T47D (cell line): ENCODE measurements at regions not wholly inside any gene's neighbourhood (a gene's known extent, or its start where the extent isn't known, plus 50 kb on each side); places are given as distances from the start of the nearest gene placed in this dataset.

Experiments
- DNase-seq, 2 experiments: peaks; one replicate each; pipeline versions ENCODE4 v3.0.0 to v3.0.0-alpha.2; 2011 to 2012; ENCODE audit warnings: low read depth in 1 of 2, low spot score in 1 of 2
- JUND ChIP-seq: IDR thresholded peaks from 2 replicates; pipeline ENCODE4 v1.6.1; 2012; ENCODE audit warnings: low read depth
- in situ Hi-C: cut with HindIII; loops from 2 replicates; pipeline ENCODE4 v1.10.0; 2016; ENCODE audit warnings: low sequenced_read_pairs, low pct_unique_long_range_greater_than_20kb

DNA sequence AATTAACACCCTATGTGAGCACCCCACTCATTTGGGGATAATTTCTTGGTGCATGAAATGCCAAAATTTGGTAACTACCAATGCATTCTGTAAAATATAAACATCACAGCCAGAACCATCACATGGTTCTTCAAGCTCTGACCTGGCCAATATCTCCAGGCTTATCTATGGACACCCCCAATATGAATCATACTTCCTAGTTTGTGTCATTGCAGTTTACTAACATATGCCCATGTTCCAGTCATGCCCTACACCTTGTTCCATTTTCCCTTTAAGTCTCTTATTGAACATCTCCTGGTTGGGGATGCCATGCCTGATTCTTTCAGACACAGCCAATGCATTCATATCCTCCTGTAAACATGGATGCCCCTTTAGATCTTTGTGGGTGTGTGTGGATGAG, 572.8 kb upstream of the BTBD3 start:
- no peak for TF ChIP-seq JUND
- in situ Hi-C loops: no loop called here
- no peak for DNase-seq

DNA sequence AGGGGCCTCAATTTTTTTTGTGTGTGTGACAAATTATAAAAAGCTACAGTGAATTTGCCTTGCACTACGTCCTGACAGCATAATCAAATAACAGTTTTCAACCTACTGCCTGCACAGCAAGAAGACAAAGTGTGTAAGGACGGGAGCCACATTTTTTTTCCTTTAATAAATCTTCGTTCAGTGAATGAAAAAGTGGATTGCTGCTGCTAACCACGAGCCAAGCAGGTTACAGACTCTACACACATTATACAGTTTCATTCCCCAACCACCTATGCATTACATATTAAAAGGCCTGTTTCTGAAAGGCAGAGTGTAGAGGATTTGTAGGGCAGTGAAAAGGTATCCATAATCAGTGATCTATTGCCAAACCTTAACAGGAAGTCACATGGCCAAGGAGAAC, 570.0 kb upstream of the BTBD3 start:
- in situ Hi-C loops: no loop called here
- TF ChIP-seq JUND: no peak

DNA sequence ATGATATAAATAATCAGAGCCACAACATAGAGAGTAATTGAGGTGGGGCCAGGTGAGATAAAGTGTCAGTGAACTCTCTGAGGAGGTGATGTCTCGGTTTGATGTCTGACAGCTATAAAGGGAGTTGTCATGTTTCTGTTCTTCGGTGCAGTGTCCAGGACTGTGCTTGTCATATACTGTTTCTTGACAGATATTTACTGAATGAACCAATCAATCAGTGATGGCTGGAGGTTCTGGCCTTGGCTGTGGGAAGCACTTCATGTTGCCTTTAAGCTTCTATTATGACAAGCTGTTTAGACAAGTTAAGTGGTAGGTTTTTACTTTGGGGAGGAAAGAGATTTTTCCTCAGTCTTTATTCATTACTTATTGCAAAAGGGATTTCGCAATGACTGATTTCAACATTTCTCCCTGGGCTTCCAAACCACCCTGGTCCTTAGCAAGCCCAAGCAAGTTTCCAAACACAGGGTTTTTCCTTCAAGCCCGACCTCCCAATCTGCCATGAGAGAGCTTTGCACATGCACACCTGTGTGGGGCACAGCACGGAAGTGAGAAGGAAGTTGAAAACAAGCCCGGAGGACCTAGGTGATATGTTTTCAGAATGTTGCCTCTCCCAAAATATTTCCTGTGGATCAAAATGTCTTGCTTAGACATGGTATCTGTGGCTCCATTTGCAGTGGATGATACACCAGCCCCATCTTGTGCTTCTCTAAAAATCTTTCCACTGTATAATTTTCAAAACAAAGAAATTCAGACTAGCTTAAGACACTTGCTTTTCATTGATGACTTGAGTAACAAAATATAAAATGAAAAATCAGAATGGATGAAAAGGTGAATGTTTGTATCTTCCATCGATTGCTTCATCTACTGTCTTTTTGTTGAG, 567.3 kb upstream of the BTBD3 start:
- DNase-seq: no peak
- in situ Hi-C loops: no loop called here
- no peak for TF ChIP-seq JUND

More for the DNA sequence above, 570.0 kb upstream of the BTBD3 start:
- DNase-seq: no peak

DNA sequence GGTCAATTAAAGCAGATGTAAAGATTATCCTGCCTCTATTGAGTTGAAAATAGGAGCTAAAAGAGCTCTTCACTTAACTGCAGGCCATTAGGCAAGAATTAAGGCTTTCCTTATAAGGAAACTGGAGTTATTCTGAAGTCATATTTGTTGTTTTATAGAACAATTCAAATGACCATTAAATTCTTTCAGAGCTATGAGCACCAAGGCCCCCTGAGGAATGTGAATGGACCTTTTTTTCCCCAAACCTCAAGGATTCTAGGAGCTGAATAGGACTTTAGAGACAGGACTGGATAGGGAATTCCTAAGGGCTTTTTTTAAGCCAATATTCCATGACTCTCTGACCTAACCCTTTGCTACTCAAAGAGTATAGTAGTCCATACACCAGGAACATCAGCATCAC, 565.7 kb upstream of the BTBD3 start:
- DNase-seq: no peak
- in situ Hi-C loops: no loop called here

DNA sequence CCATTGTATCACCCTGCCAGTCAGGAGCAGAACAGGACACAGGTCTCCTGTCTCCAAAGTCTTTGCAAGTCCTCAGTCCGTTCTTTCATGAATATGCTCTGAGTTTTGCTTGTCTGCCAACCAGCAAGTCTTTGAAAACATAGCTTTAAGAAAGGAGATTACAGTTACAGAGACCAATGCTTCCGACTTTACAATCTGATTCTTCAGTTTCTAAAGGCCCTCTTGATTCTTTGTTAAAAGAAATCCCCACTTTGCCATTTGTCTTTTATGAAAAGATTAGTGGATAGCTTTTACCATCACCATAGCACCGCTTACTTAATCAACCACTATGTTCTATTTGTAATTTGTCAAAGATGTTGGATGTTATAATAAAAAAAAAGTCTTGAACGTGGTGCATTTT, 562.8 kb upstream of the BTBD3 start:
- no peak for DNase-seq
- in situ Hi-C loops: no loop called here
- TF ChIP-seq JUND: no peak

More for the DNA sequence above, 565.7 kb upstream of the BTBD3 start:
- TF ChIP-seq JUND: no peak

DNA sequence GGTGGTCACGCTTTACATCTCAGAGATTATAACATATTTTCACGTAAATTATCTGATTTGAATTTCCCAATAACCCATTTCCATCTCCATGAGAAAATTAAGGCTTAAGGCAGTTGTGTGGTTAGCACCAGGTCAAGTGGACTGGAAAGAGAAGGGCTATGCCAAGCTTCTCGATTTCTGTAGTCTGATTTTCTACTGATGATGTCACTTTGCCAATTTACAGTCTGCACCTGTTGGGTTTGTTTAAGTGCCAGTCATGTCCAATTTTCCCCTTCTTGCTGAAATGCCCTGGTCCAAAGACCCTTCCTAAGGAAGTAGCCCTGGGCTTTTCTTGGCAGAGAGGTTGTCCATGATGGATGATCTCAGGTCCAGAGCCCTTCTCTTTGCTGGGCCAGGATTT, 562.3 kb upstream of the BTBD3 start:
- no peak for TF ChIP-seq JUND
- in situ Hi-C loops: no loop called here
- no peak for DNase-seq

DNA sequence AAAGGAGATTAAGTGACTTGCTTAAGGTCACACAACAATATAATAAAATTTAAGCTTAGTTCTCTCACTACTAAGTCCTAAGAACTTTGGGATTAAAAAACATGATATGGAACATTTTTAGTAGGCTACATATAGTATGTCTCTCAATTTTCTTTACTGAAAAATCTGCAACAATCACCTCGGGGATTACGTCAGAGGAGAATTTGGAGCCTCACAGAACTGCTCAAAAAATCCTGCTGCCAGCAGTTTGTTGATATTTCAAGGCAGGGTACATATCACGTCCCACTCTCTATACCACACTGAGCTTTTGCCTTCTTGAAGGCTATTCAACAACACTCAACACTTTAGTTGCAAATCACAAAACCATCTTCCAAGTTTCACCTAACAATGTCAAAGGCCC, 561.6 kb upstream of the BTBD3 start:
- no peak for TF ChIP-seq JUND
- in situ Hi-C loops: no loop called here
- no peak for DNase-seq

DNA sequence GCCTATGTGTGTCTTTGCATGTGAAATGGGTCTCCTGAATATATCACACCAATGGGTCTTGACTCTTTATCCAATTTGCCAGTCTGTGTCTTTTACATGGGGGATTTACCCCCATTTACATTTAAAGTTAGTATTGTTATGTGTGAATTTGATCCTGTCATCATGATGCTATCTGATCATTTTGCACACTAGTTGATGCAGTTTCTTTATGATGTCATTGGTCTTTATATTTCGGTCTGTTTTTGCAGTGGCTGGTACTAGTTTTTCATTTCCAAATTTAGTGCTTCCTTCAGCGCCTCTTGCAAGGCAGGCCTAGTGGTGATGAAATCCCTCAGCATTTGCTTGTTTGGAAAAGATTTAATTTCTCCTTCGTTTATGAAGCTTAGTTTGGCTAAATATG, 555.2 kb upstream of the BTBD3 start:
- no peak for DNase-seq
- in situ Hi-C loops: no loop called here
- no peak for TF ChIP-seq JUND

DNA sequence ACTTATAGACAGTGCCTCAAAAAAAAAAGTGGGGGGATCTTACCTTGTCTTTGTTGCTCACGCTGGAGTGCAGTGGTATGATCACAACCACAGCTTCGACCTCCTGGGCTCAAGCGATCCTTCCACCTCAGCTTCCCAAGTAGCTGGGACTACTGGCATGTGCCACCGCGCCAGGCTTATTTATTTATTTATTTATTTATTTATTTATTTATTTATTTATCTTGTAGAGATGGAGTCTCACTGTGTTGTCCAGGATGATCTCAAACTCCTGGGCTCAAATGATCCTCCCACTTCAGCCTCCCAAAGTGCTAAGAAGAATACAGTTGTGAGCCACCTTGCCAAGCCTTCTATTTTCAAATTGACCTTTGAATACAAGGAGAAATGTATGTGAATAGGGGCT, 553.0 kb upstream of the BTBD3 start:
- TF ChIP-seq JUND: no peak
- in situ Hi-C loops: no loop called here
- DNase-seq: no peak

DNA sequence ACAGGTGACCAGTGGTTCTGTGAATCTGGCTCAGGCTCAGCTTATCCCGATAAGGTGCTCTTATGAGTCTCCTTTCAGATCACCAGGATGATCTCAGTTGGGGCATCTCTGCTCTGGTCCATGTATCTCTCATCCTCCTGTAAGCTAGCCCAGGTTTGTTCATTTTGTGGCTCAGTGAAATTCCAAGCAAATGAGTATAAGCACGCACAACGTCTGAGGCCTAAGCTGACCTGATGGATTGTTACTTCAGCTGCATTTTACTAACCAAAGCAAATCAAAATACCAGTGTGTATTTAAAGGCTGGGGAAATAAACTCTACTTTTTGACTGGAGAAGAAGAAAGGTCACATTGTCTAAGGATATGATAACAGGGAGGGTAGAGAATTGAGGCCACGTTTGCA, 551.0 kb upstream of the BTBD3 start:
- DNase-seq: no peak
- in situ Hi-C loops: no loop called here
- no peak for TF ChIP-seq JUND

DNA sequence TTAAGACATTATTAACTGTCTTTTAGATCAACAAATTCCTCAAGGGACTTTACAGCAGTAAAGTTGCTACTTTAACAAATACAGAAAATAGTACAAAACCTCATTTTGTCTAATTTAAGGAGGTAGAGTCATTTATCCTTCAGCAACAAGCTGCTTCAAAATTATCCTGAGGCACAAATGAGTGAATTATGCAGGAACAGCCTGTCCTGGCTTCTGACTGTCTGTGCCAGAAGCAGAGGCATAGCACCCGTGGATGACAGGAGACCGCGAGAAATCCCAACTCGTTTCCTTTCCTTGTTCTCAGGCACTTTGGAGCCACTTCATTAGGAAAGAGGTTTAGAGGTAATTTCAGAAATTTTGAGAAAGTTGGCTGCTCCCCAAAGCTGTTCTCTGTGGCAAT, 549.2 kb upstream of the BTBD3 start:
- in situ Hi-C loops: no loop called here
- TF ChIP-seq JUND: no peak
- DNase-seq: no peak

DNA sequence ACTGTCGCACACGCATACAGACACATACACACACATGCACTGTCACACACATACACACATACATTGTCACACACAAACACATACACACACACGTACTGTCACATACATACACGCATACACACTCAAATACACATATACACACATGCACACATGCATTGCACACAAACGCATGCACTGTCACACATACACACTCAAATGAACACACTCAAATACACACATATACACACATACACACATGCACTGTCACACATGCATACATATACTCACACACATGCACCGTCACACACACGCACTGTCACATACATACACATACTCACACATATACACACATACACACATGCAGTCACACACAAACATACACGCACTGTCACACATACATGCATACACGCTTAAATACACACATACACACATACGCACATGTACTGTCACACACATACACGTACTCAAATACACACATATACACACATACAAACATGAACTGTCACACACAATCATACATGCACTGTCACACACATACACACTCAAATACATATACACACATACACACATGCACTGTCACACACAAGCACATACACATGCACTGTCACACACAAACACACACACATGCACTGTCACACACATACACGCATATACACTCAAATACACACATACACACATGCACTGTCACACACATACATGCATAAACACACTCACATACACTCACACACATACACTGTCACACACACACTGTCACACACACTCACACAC, 548.6 kb upstream of the BTBD3 start:
- in situ Hi-C loops: no loop called here
- no peak for TF ChIP-seq JUND
- no peak for DNase-seq

DNA sequence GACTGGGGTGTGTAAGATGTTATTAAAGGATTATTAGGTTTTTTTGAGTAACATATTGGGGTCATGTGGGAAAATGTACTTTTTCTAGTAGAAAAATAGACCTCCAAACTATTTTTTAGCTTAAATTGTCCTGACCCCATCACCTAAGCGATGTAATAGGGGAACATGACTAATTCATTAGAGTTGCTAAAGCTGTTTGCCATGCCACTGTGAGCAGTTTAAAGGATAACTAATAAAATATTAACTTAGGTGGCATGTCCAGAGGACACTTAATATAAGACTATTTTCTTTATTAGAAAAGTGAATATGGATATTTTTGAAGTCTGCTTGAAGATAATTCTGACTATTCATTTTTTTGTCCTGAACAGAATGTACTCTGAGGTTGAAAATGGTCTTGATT, 545.9 kb upstream of the BTBD3 start:
- in situ Hi-C loops: no loop called here
- no peak for TF ChIP-seq JUND

More for the DNA sequence above, 545.9 kb upstream of the BTBD3 start:
- no peak for DNase-seq
